Neural cell (in vitro differentiated cells): ENCODE measurements at regions not wholly inside any gene's neighbourhood (a gene's known extent, or its start where the extent isn't known, plus 50 kb on each side); places are given as distances from the start of the nearest gene placed in this dataset.

Experiments used
- CTCF ChIP-seq: fragments of 450-650 bp; IDR thresholded peaks from 2 replicates; pipeline ENCODE4 v1.5.1; 2014; ENCODE audit warnings: antibody characterized with exemption, mild to moderate bottlenecking, moderate library complexity; ENCODE audit not compliant: poor library complexity, severe bottlenecking
- EP300 ChIP-seq: fragments of 450-650 bp; conservative IDR thresholded peaks from 2 replicates; pipeline ENCODE4 v1.6.1; 2014; ENCODE audit warnings: antibody characterized with exemption, mild to moderate bottlenecking, moderate library complexity; ENCODE audit not compliant: poor library complexity, severe bottlenecking
- EZH2 ChIP-seq: fragments of 200-600, 300-800 bp; shearing (Covaris generic), sonication (generic); IDR thresholded peaks from 2 replicates; pipeline ENCODE4 v1.6.1; 2014; ENCODE audit warnings: antibody characterized with exemption, low read length, borderline replicate concordance, mild to moderate bottlenecking; ENCODE audit not compliant: insufficient read depth, poor library complexity, severe bottlenecking
- MXI1 ChIP-seq: fragments of 450-650 bp; conservative IDR thresholded peaks from 2 replicates; pipeline ENCODE4 v1.6.1; 2014; ENCODE audit warnings: antibody characterized with exemption, mild to moderate bottlenecking; ENCODE audit not compliant: poor library complexity, severe bottlenecking
- POLR2AphosphoS5 ChIP-seq: IDR thresholded peaks from 2 replicates; pipeline ENCODE4 v1.6.1; 2012
- RAD21 ChIP-seq: fragments of 450-650 bp; conservative IDR thresholded peaks from 2 replicates; pipeline ENCODE4 v1.6.1; 2014; ENCODE audit warnings: antibody characterized with exemption, mild to moderate bottlenecking, moderate library complexity
- TAF1 ChIP-seq: IDR thresholded peaks from 2 replicates; pipeline ENCODE4 v1.6.1; 2012; ENCODE audit warnings: low read depth

GRCh38 chr2:144328938-144329337 lies 191.0 kb downstream of the ZEB2 start:
- no peak for TF ChIP-seq CTCF
- TF ChIP-seq POLR2AphosphoS5, result no peak
- TF ChIP-seq RAD21, result no peak
- TF ChIP-seq EZH2, result no peak
- TF ChIP-seq EP300, result no peak
- TF ChIP-seq TAF1, result no peak
- TF ChIP-seq MXI1, result no peak
